ENCODE measurements at regions not wholly inside any gene's neighbourhood (a gene's known extent, or its start where the extent isn't known, plus 50 kb on each side); places are given as distances from the start of the nearest gene placed in this dataset.

GRCh38 chr5:61274511-61274911, 57.5 kb upstream of the ZSWIM6 start:
- H3K4me3 Mint-ChIP-seq: no peak overlapping the region
- ATAC-seq: no peak

GRCh38 chr5:61275841-61276240, 56.2 kb upstream of the ZSWIM6 start:
- Mint-ChIP-seq H3K36me3 (ENCODE audit: insufficient read depth) (no peaks in the 10 kb centered on the region), H3K4me1 (ENCODE audit: low read depth) (peaks cover 31% of the 10 kb centered on the region), H3K9me3 (no peaks in the 10 kb centered on the region), H3K4me3 (no peak overlapping the region), H3K27me3 (ENCODE audit: low read depth) (no peaks in the 10 kb centered on the region)
- no peak for DNase-seq
- ATAC-seq: peak in 1 of 2 donors; percentile 4

More at GRCh38 chr5:61274511-61274911, 57.5 kb upstream of the ZSWIM6 start:
- no peaks in the 10 kb centered on the region for H3K9me3 Mint-ChIP-seq
- H3K36me3 Mint-ChIP-seq (ENCODE audit: insufficient read depth): no peaks in the 10 kb centered on the region
- DNase-seq: no peak
- peaks cover 26% of the 10 kb centered on the region for H3K4me1 Mint-ChIP-seq (ENCODE audit: low read depth)
- no peaks in the 10 kb centered on the region for H3K27me3 Mint-ChIP-seq (ENCODE audit: low read depth)

DNA sequence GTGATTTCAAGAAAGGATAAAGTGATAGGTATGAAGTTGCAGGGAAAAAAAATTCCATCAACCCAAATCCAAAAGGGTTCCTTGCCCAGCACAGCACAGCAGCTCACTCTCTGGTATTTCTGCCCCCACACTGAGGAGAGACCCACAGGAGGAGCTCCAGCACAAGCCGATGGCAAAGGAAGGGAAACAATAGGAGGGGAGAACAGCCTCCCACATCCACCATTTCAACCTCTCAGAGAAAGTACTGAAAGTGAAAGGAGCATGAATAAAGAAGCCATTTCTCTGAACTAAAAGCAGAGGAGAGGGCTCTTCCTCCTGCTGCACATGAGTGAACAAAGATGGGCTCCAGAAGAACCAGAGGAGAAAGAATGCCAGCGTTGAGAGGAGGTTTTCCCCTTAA, 54.9 kb upstream of the ZSWIM6 start:
- peak; percentile 41 to 57 for ATAC-seq
- no peaks in the 10 kb centered on the region for H3K9me3 Mint-ChIP-seq

GRCh38 chr5:61277781-61278180, 54.3 kb upstream of the ZSWIM6 start:
- Mint-ChIP-seq H3K4me1 (ENCODE audit: low read depth) (peaks cover 34% of the 10 kb centered on the region), H3K27me3 (ENCODE audit: low read depth) (no peaks in the 10 kb centered on the region), H3K9me3 (no peaks in the 10 kb centered on the region), H3K4me3 (no peak overlapping the region), H3K36me3 (ENCODE audit: insufficient read depth) (no peaks in the 10 kb centered on the region)
- DNase-seq (no peak), ATAC-seq (no peak)

More for the DNA sequence above, 54.9 kb upstream of the ZSWIM6 start:
- H3K36me3 Mint-ChIP-seq (ENCODE audit: insufficient read depth): no peaks in the 10 kb centered on the region
- H3K4me3 Mint-ChIP-seq: peak overlapping the region; percentile 9
- DNase-seq: no peak
- peaks cover 34% of the 10 kb centered on the region for H3K4me1 Mint-ChIP-seq (ENCODE audit: low read depth)
- no peaks in the 10 kb centered on the region for H3K27me3 Mint-ChIP-seq (ENCODE audit: low read depth)

DNA sequence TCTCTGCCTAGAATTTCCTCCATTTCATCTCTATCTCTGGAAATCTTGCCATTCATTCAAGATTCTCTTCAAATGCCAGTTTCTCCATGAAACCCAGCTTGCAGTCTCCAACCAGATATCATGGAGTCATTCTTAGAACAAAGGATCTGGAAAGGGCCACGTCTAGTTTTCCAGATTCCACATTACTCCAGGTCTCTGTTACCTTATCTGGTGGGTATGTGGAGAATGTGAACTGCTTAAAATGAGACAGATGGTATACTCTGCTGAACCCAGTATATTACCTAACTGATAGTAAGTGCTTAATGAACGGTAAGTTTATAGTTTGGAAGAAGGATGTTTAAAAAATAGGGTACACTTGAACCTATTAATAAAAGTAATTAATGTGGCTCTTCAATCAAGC, 52.3 kb upstream of the ZSWIM6 start:
- peaks cover 34% of the 10 kb centered on the region for H3K4me1 Mint-ChIP-seq (ENCODE audit: low read depth)
- H3K27me3 Mint-ChIP-seq (ENCODE audit: low read depth): no peaks in the 10 kb centered on the region
- ATAC-seq: no peak
- H3K4me3 Mint-ChIP-seq: no peak overlapping the region
- no peaks in the 10 kb centered on the region for H3K9me3 Mint-ChIP-seq
- no peaks in the 10 kb centered on the region for H3K36me3 Mint-ChIP-seq (ENCODE audit: insufficient read depth)
- DNase-seq: no peak

DNA sequence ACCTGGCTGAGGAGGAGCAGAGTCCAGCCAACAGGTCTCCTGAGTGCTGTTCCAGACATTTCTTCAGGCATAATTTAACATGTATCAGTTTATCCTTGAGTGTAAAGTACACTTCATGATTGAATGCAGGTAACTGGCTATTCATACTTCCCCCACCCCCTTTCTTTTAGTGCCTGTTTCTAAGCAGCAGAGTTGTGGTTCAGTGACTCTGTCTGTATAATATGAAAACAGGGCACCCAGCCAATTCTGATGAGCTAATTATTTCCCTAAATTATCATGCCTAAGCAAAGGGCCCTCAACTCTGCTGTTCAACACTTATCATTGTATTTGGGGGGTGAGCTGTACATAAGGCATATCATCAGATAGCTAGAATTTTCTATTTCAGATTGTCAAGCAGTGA, 51.9 kb upstream of the ZSWIM6 start:
- Mint-ChIP-seq H3K4me1 (ENCODE audit: low read depth) (peaks cover 34% of the 10 kb centered on the region), H3K36me3 (ENCODE audit: insufficient read depth) (no peaks in the 10 kb centered on the region), H3K4me3 (no peak overlapping the region), H3K27me3 (ENCODE audit: low read depth) (no peaks in the 10 kb centered on the region), H3K9me3 (no peaks in the 10 kb centered on the region)
- no peak for DNase-seq
- peak; percentile 51 to 62 for ATAC-seq

- DNase-seq (no peak), ATAC-seq (peak; percentile 42 to 45)
- no peaks in the 10 kb centered on the region for H3K9me3 Mint-ChIP-seq
- peaks cover 30% of the 10 kb centered on the region for H3K4me1 Mint-ChIP-seq (ENCODE audit: low read depth)
- H3K27me3 Mint-ChIP-seq (ENCODE audit: low read depth): no peaks in the 10 kb centered on the region
- no peaks in the 10 kb centered on the region for H3K36me3 Mint-ChIP-seq (ENCODE audit: insufficient read depth)
- no peak overlapping the region for H3K4me3 Mint-ChIP-seq
These were observed 51.2 kb upstream of the ZSWIM6 start for GRCh38 chr5:61280761-61281427.

GRCh38 chr5:61281686-61282085, 50.4 kb upstream of the ZSWIM6 start:
- Mint-ChIP-seq H3K4me3 (no peak overlapping the region), H3K27me3 (ENCODE audit: low read depth) (no peaks in the 10 kb centered on the region), H3K9me3 (no peaks in the 10 kb centered on the region), H3K36me3 (ENCODE audit: insufficient read depth) (no peaks in the 10 kb centered on the region), H3K4me1 (ENCODE audit: low read depth) (peaks cover 27% of the 10 kb centered on the region)
- ATAC-seq (no peak), DNase-seq (no peak)

All from activated T-cell treated with anti-CD3 and anti-CD28 coated beads, Interleukin-2, amount 50 U/mL, for 4 hours (primary cell).